GM12874 (cell line): ENCODE measurements at regions not wholly inside any gene's neighbourhood (a gene's known extent, or its start where the extent isn't known, plus 50 kb on each side); places are given as distances from the start of the nearest gene placed in this dataset.

ENCODE experiments used
- TF ChIP-seq, protein P1 (sequence below): IDR thresholded peaks from 2 replicates; pipeline ENCODE4 v1.5.1; 2011; ENCODE audit warnings: low read depth, mild to moderate bottlenecking, control low read depth, low read length, moderate library complexity; ENCODE audit not compliant: insufficient read depth

DNA sequence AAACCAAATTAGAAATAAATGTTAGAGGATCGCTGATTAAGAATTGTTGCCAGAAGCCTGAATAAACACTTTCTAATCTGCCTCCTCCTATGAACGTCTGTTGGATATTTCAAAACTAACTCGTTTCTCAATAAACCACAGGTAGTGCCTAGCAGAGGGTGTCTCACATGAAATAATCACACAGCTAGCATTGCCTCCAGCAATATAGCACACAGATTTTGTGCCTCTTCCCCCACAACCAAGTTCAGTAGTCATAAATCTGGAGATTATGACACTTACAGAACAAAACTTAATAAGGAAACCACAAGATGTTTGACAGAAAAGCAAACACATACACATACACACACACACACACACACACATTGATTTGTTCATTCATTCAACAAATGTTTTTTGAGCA lies 173.2 kb upstream of the CDH10 start:
- TF ChIP-seq, protein P1, sequence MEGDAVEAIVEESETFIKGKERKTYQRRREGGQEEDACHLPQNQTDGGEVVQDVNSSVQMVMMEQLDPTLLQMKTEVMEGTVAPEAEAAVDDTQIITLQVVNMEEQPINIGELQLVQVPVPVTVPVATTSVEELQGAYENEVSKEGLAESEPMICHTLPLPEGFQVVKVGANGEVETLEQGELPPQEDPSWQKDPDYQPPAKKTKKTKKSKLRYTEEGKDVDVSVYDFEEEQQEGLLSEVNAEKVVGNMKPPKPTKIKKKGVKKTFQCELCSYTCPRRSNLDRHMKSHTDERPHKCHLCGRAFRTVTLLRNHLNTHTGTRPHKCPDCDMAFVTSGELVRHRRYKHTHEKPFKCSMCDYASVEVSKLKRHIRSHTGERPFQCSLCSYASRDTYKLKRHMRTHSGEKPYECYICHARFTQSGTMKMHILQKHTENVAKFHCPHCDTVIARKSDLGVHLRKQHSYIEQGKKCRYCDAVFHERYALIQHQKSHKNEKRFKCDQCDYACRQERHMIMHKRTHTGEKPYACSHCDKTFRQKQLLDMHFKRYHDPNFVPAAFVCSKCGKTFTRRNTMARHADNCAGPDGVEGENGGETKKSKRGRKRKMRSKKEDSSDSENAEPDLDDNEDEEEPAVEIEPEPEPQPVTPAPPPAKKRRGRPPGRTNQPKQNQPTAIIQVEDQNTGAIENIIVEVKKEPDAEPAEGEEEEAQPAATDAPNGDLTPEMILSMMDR = no peak

DNA sequence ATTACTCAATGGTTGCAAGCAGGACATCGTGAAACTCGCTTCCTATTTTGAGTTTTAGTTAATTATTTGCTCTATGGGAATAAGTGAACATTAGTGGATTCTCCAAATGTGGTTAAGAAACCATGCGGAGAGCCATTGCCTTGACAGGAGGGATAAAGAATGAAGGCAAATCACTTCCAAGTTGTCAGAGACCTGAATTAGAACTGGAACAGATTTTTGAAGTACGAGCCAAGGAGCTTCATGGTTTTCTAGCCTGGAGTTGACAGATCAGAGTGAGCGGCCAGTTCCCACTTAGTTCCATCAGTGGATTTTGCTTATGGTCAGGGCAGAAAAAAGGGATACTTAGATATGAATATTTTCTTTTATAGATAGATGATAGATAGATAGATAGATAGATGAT lies 171.4 kb upstream of the CDH10 start:
- TF ChIP-seq, protein P1 = no peak

DNA sequence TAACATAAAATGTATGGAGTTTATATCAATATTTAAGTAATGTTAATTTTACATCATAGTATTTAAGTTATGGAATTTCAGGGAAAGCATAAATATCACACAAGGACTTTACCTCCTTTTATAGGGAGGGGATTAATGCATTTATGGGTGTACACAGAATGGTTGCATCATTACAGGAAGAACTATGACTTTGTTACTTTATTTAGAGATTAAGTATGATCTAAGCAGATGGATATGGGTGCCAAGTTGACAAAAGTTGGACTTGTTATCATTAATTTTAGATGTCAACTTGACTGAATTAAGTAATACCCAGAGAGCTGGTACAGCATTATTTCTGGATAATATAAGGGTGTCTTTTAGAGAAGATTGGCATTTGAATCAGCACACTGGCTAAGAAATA lies 160.5 kb upstream of the CDH10 start:
- TF ChIP-seq, protein P1 = no peak

DNA sequence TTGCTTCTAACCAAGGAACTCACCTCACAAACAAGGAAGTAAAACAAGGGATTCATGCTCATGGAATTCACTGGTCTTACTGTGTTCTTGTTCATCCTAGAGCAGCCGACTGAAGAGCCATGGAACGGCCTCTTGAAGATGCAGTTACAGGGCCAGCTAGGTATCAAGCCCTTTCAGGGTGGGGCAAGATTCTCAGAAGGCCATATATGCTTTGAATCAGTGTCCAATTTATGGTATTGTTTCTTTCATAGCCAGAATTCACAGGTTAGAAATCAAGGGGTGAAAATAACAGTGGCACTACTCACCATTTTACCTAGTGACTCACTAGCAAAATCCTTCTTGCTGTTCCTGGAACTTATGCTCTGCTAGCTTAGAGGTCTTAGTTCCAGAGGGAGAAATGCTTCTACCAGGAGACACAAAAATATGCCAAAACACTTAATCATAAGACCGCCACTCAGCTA lies 159.5 kb upstream of the CDH10 start:
- TF ChIP-seq, protein P1 = no peak

- TF ChIP-seq, protein P1 = no peak
These were observed 146.5 kb upstream of the CDH10 start for GRCh38 chr5:24791326-24791725.

- TF ChIP-seq, protein P1 = no peak
These were observed 145.0 kb upstream of the CDH10 start for GRCh38 chr5:24789611-24790351.

DNA sequence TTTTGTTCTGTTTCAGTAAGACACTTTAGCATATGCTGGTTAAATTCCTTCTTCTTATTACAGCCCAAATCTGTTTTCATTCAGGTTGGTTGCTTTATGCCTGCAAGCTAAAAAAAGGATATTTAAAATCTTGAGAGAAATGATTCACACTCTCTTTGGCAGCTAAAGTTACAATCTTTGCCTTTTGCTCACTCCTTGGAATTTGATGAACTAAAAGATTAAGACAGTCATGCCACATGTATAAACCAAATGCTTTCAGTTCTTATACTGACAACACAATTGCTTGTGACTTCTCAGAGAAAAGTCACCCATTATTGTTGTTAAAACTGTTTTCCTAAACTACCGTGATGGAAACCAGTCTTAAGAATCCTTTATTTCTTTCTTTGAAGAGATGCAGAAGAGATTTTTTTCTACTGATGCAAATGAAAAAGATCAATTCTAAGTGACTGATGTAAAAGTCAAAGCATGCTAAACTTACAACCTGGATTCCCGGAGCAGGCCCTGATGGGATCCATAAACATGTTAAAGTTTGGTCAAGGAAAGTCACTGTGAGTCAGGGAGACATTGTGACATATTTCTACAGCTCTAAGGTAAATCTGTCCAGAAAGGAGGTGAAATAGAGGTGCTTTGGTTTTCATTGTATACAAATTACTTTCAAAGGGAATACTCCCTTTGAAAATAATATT lies 144.2 kb upstream of the CDH10 start:
- TF ChIP-seq, protein P1 = no peak
